SK-N-SH treated with all-trans-retinoic acid at 6 μM for 48 hours (cell line): ENCODE measurements at regions not wholly inside any gene's neighbourhood (a gene's known extent, or its start where the extent isn't known, plus 50 kb on each side); places are given as distances from the start of the nearest gene placed in this dataset.

Experiments used
- ATAC-seq: fragments of 200-7000 bp; cut with Tn5 transposase; 3 replicates; pipeline ENCODE4 v1.9.1; 2020; ENCODE audit warnings: mild to moderate bottlenecking, moderate library complexity
- ARNTL ChIP-seq: fragments of 450-650 bp; formaldehyde crosslinking; IDR thresholded peaks from 2 replicates; pipeline ENCODE4 v1.5.0; 2020; ENCODE audit warnings: low read depth, mild to moderate bottlenecking, moderate library complexity, borderline replicate concordance
- BACH2 ChIP-seq: fragments of 250-450 bp; sonication (Bioruptor Pico); IDR thresholded peaks from 2 replicates; pipeline ENCODE4 v1.9.0; 2021; ENCODE audit warnings: mild to moderate bottlenecking, borderline replicate concordance
- CREB5 ChIP-seq: fragments of 250-450 bp; sonication (Bioruptor Pico); IDR thresholded peaks from 2 replicates; pipeline ENCODE4 v1.5.1; 2020; ENCODE audit warnings: low read depth, mild to moderate bottlenecking, moderate library complexity
- CSDC2 ChIP-seq: fragments of 250-450 bp; sonication (Bioruptor Pico); IDR thresholded peaks from 2 replicates; pipeline ENCODE4 v1.5.0; 2020; ENCODE audit warnings: mild to moderate bottlenecking, moderate library complexity
- CSRNP3 ChIP-seq: fragments of 250-450 bp; sonication (Bioruptor Pico); IDR thresholded peaks from 2 replicates; pipeline ENCODE4 v1.5.1; 2021; ENCODE audit warnings: mild to moderate bottlenecking, moderate library complexity
- ESRRG ChIP-seq: fragments of 250-450 bp; sonication (Bioruptor Pico); IDR thresholded peaks from 2 replicates; pipeline ENCODE4 v1.6.1; 2021; ENCODE audit warnings: mild to moderate bottlenecking
- GLIS3 ChIP-seq: fragments of 250-450 bp; sonication (Bioruptor Pico); IDR thresholded peaks from 2 replicates; pipeline ENCODE4 v1.5.0; 2020; ENCODE audit warnings: mild to moderate bottlenecking, moderate library complexity
- ISL1 ChIP-seq: fragments of 250-450 bp; sonication (Bioruptor Pico); IDR thresholded peaks from 2 replicates; pipeline ENCODE4 v2.1.2; 2022; ENCODE audit warnings: mild to moderate bottlenecking, moderate library complexity
- PATZ1 ChIP-seq: fragments of 250-450 bp; sonication (Bioruptor Pico); IDR thresholded peaks from 2 replicates; pipeline ENCODE4 v1.8.0; 2020; ENCODE audit warnings: mild to moderate bottlenecking, moderate library complexity, borderline replicate concordance
- POU6F1 ChIP-seq: fragments of 250-450 bp; sonication (Bioruptor Pico); IDR thresholded peaks from 2 replicates; pipeline ENCODE4 v1.8.0; 2021; ENCODE audit warnings: low read depth, mild to moderate bottlenecking, moderate library complexity, borderline replicate concordance
- PPARA ChIP-seq: fragments of 250-450 bp; sonication (Bioruptor Pico); IDR thresholded peaks from 2 replicates; pipeline ENCODE4 v1.5.0; 2020; ENCODE audit warnings: mild to moderate bottlenecking, borderline replicate concordance
- SNAI2 ChIP-seq: fragments of 250-450 bp; sonication (Bioruptor Pico); IDR thresholded peaks from 2 replicates; pipeline ENCODE4 v1.5.0; 2020; ENCODE audit warnings: mild to moderate bottlenecking, moderate library complexity
- TCF4 ChIP-seq: fragments of 250-450 bp; sonication (Bioruptor Pico); IDR thresholded peaks from 2 replicates; pipeline ENCODE4 v1.8.0; 2021; ENCODE audit warnings: mild to moderate bottlenecking, moderate library complexity, borderline replicate concordance
- TOX ChIP-seq: fragments of 250-450 bp; sonication (Bioruptor Pico); IDR thresholded peaks from 2 replicates; pipeline ENCODE4 v1.8.0; 2021; ENCODE audit warnings: mild to moderate bottlenecking, moderate library complexity, borderline replicate concordance
- TSHZ2 ChIP-seq: fragments of 250-450 bp; sonication (Bioruptor Pico); IDR thresholded peaks from 2 replicates; pipeline ENCODE4 v1.5.0; 2020; ENCODE audit warnings: mild to moderate bottlenecking, moderate library complexity
- ZC3H10 ChIP-seq: fragments of 250-450 bp; sonication (Bioruptor Pico); IDR thresholded peaks from 2 replicates; pipeline ENCODE4 v1.5.1; 2021; ENCODE audit warnings: mild to moderate bottlenecking, moderate library complexity
- ZFP3 ChIP-seq: fragments of 250-450 bp; sonication (Bioruptor Pico); IDR thresholded peaks from 2 replicates; pipeline ENCODE4 v1.5.0; 2020; ENCODE audit warnings: mild to moderate bottlenecking, moderate library complexity
- ZNF565 ChIP-seq: fragments of 450-650 bp; formaldehyde crosslinking; conservative IDR thresholded peaks from 2 replicates; pipeline ENCODE4 v1.5.0; 2020; ENCODE audit warnings: low read depth, mild to moderate bottlenecking, moderate library complexity
- ZNF70 ChIP-seq: fragments of 450-650 bp; formaldehyde crosslinking; IDR thresholded peaks from 2 replicates; pipeline ENCODE4 v1.5.0; 2020; ENCODE audit warnings: mild to moderate bottlenecking, moderate library complexity
- ZNF8 ChIP-seq: fragments of 450-650 bp; formaldehyde crosslinking; IDR thresholded peaks from 2 replicates; pipeline ENCODE4 v1.5.0; 2020; ENCODE audit warnings: mild to moderate bottlenecking, moderate library complexity

GRCh38 chr16:65731833-65732232, 610.0 kb upstream of the CDH11 start:
- TF ChIP-seq GLIS3 (CRISPR knock-in tag): no peak
- TF ChIP-seq ESRRG (CRISPR knock-in tag): no peak
- TF ChIP-seq ZNF565: no peak
- no peak for TF ChIP-seq ARNTL (CRISPR knock-in tag)
- no peak for TF ChIP-seq PATZ1 (CRISPR knock-in tag)
- no peak for TF ChIP-seq SNAI2
- TF ChIP-seq ISL1 (CRISPR knock-in tag): no peak
- TF ChIP-seq TOX: no peak
- TF ChIP-seq CSDC2: no peak
- no peak for TF ChIP-seq CSRNP3 (CRISPR knock-in tag)
- no peak for TF ChIP-seq POU6F1 (CRISPR knock-in tag)
- TF ChIP-seq, all 23 proteins: peak for 0
- ATAC-seq: no peak

- no peak for ATAC-seq
- TF ChIP-seq ARNTL (CRISPR knock-in tag): no peak
Measured at GRCh38 chr16:65728652-65729051, 606.8 kb upstream of the CDH11 start.

- no peak for ATAC-seq
- TF ChIP-seq CREB5 (CRISPR knock-in tag) (no peak), ARNTL (CRISPR knock-in tag) (no peak), ZNF565 (no peak), ESRRG (CRISPR knock-in tag) (no peak), CSDC2 (no peak), ZNF8 (CRISPR knock-in tag) (no peak), TSHZ2 (CRISPR knock-in tag) (no peak), ZNF70 (no peak), BACH2 (no peak), POU6F1 (CRISPR knock-in tag) (no peak), TCF4 (CRISPR knock-in tag) (no peak), ZC3H10 (CRISPR knock-in tag) (no peak), TOX (no peak), ISL1 (CRISPR knock-in tag) (no peak), PATZ1 (CRISPR knock-in tag) (no peak), ZFP3 (CRISPR knock-in tag) (no peak), SNAI2 (no peak), PPARA (CRISPR knock-in tag) (no peak)
Measured at GRCh38 chr16:65728167-65728566, 606.3 kb upstream of the CDH11 start.
